ENCODE measurements at regions not wholly inside any gene's neighbourhood (a gene's known extent, or its start where the extent isn't known, plus 50 kb on each side); places are given as distances from the start of the nearest gene placed in this dataset.

DNA sequence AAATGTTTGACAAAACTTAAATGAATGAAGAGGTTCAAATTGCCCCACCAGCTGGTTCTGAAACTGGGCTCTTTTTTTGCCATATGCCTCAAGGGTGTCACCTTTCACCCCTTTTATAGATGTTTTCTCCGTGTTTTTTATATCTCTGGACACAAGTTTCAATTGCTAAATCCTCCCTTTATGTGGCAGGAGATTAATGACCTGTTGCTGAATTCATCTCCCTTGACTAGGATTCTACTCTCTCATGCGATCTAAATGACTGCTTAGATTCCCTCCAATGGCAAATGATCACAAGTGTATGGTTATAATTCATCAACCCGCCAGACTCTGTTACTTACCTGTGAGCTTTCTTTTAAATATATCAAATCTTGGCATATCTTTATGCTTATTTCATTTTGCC, 677.0 kb upstream of the POT1 start:
- H3K36me3 ChIP-seq (ENCODE audit: control insufficient read depth in 2 of 2, extremely low read depth in 1 of 2, insufficient read depth in 2 of 2, low read length in 2 of 2), result no peaks in the 10 kb centered on the region
- TF ChIP-seq, protein P1, sequence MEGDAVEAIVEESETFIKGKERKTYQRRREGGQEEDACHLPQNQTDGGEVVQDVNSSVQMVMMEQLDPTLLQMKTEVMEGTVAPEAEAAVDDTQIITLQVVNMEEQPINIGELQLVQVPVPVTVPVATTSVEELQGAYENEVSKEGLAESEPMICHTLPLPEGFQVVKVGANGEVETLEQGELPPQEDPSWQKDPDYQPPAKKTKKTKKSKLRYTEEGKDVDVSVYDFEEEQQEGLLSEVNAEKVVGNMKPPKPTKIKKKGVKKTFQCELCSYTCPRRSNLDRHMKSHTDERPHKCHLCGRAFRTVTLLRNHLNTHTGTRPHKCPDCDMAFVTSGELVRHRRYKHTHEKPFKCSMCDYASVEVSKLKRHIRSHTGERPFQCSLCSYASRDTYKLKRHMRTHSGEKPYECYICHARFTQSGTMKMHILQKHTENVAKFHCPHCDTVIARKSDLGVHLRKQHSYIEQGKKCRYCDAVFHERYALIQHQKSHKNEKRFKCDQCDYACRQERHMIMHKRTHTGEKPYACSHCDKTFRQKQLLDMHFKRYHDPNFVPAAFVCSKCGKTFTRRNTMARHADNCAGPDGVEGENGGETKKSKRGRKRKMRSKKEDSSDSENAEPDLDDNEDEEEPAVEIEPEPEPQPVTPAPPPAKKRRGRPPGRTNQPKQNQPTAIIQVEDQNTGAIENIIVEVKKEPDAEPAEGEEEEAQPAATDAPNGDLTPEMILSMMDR (optimal IDR thresholded peaks at IDR 0.05 in 1 of 3, IDR thresholded peaks at IDR 0.05 in 1 of 3, conservative IDR thresholded peaks at IDR 0.05 in 1 of 3; ENCODE audit: extremely low read depth in 1 of 3, insufficient read depth in 2 of 3, low read length in 3 of 3), result no peak
- no peak for TF ChIP-seq EZH2 (IDR thresholded peaks at IDR 0.05; ENCODE audit: low read length)
- dilution Hi-C loops (cut with MboI; ENCODE audit: extremely low pct_ligation_motif_present, low sequenced_read_pairs), result no loop called here
- no peak overlapping the region for H3K4me3 ChIP-seq (ENCODE audit: control insufficient read depth in 2 of 3, extremely low read depth in 1 of 3, insufficient read depth in 2 of 3, low read depth in 1 of 3, low read length in 3 of 3)
- H2AFZ ChIP-seq (ENCODE audit: control insufficient read depth, low read length), result no peak overlapping the region
- H3K27me3 ChIP-seq (ENCODE audit: control insufficient read depth, extremely low read depth, insufficient read depth, low read length), result no peaks in the 10 kb centered on the region
- FAIRE-seq, result no peak
- H3K9me3 ChIP-seq (ENCODE audit: control insufficient read depth, low read depth, low read length), result no peaks in the 10 kb centered on the region
- H3K79me2 ChIP-seq (ENCODE audit: control insufficient read depth, insufficient read depth, low read length), result no peaks in the 10 kb centered on the region
- H3K4me2 ChIP-seq (ENCODE audit: control insufficient read depth, extremely low read depth, insufficient read depth, low read depth, low read length), result no peak overlapping the region
- H3K9ac ChIP-seq (ENCODE audit: control insufficient read depth, extremely low read depth, insufficient read depth, low read length), result no peak overlapping the region
- no peaks in the 10 kb centered on the region for H3K4me1 ChIP-seq (ENCODE audit: control insufficient read depth, extremely low read depth, insufficient read depth, low read length)
- H4K20me1 ChIP-seq (ENCODE audit: control insufficient read depth, extremely low read depth, insufficient read depth, low read length), result no peaks in the 10 kb centered on the region
- no peaks in the 10 kb centered on the region for H3K9me1 ChIP-seq (ENCODE audit: control insufficient read depth, extremely low read depth, insufficient read depth, low read length)
- no peak for DNase-seq (ENCODE audit: low read depth, low spot score)
- no peak overlapping the region for H3K27ac ChIP-seq (ENCODE audit: control insufficient read depth, insufficient read depth, low read length)

DNA sequence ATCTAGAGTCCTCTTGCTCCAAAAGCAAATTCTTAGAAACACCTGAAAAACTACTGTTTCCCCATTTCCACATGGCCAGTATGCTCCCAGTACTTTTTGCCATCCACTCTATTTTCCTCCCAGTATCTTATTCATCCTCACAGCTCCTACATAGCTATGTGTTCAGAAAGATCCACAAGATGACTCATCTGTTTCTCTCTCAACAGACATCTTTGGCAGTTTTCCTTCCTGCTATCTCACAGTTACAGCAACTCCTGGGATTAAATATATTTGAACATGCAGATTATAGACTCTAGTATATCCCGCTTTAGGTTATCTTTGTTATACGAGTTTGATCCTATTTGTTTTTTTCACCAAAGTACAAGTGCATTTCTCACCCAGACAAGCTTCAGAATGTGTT, 675.6 kb upstream of the POT1 start:
- no peak overlapping the region for H3K4me2 ChIP-seq (ENCODE audit: control insufficient read depth, extremely low read depth, insufficient read depth, low read depth, low read length)

More for the DNA sequence above, 675.6 kb upstream of the POT1 start:
- Histone ChIP-seq H3K27ac (ENCODE audit: control insufficient read depth, insufficient read depth, low read length) (no peak overlapping the region), H3K9me3 (ENCODE audit: control insufficient read depth, low read depth, low read length) (no peaks in the 10 kb centered on the region), H3K79me2 (ENCODE audit: control insufficient read depth, insufficient read depth, low read length) (no peaks in the 10 kb centered on the region), H3K27me3 (ENCODE audit: control insufficient read depth, extremely low read depth, insufficient read depth, low read length) (no peaks in the 10 kb centered on the region), H4K20me1 (ENCODE audit: control insufficient read depth, extremely low read depth, insufficient read depth, low read length) (no peaks in the 10 kb centered on the region), H2AFZ (ENCODE audit: control insufficient read depth, low read length) (no peak overlapping the region), H3K9ac (ENCODE audit: control insufficient read depth, extremely low read depth, insufficient read depth, low read length) (no peak overlapping the region), H3K36me3 (ENCODE audit: control insufficient read depth in 2 of 2, extremely low read depth in 1 of 2, insufficient read depth in 2 of 2, low read length in 2 of 2) (no peaks in the 10 kb centered on the region), H3K4me3 (ENCODE audit: control insufficient read depth in 2 of 3, extremely low read depth in 1 of 3, insufficient read depth in 2 of 3, low read depth in 1 of 3, low read length in 3 of 3) (no peak overlapping the region), H3K9me1 (ENCODE audit: control insufficient read depth, extremely low read depth, insufficient read depth, low read length) (no peaks in the 10 kb centered on the region), H3K4me1 (ENCODE audit: control insufficient read depth, extremely low read depth, insufficient read depth, low read length) (no peaks in the 10 kb centered on the region)
- TF ChIP-seq, protein P1 (optimal IDR thresholded peaks at IDR 0.05 in 1 of 3, IDR thresholded peaks at IDR 0.05 in 1 of 3, conservative IDR thresholded peaks at IDR 0.05 in 1 of 3; ENCODE audit: extremely low read depth in 1 of 3, insufficient read depth in 2 of 3, low read length in 3 of 3), result no peak
- no peak for TF ChIP-seq EZH2 (IDR thresholded peaks at IDR 0.05; ENCODE audit: low read length)
- dilution Hi-C loops (cut with MboI; ENCODE audit: extremely low pct_ligation_motif_present, low sequenced_read_pairs), result no loop called here
- no peak for DNase-seq (ENCODE audit: low read depth, low spot score)
- FAIRE-seq, result no peak

Data from keratinocyte (primary cell).